GM21723 (cell line): ENCODE measurements at regions not wholly inside any gene's neighbourhood (a gene's known extent, or its start where the extent isn't known, plus 50 kb on each side); places are given as distances from the start of the nearest gene placed in this dataset.
"Not testable (repeated sequence)": the region's sequence is repeated elsewhere in the genome, so short reads cannot be mapped to it uniquely, and the experiment has no call there.

Experiments used
- ATAC-seq: cut with Tn5 transposase; IDR thresholded peaks from one replicate; pipeline ENCODE4 v1.9.1; 2021; ENCODE audit warnings: mild to moderate bottlenecking, moderate library complexity; ENCODE audit not compliant: unreplicated experiment

DNA sequence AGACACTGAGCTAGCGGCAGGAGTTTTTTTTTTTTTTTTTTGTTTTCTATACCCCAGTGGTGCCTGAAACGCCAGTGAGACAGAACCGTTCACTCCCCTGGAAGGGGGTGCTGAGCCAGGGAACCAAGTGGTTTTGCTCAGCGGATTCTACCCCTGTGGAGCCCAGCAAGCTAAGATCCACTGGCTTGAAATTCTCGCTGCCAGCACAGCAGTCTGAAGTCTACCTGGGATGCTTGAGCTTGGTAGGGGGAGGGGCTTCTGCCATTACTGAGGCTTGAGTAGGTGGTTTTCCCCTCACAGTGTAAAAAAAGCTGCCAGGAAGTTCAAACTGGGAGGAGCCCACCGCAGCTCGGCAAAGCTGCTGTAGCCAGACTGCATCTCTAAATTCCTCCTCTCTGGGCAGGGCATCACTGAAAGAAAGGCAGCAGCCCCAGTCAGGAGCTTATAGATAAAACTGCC is 173.0 kb downstream of the DMAC1 start:
- ATAC-seq, result not testable (repeated sequence)

DNA sequence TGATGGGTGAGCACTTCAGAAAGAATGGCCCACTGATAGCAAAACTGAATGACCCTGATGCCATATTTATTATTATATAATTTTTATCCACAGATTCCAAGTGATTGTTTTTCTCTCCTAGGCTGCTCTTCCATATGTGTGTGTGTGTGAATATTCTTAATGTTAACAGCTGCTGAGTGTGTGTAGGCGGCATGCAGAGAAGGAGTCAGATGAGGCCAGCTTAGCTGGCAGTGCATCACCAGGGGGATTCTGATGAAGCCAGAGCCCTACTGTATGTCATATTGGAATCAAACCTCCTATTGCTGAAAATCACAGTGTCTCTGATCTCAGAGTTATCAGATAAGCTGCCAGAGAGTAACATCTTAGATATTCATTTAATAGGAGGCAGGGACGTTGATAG is 177.1 kb downstream of the DMAC1 start:
- ATAC-seq, result no peak

- ATAC-seq, result no peak
Measured at GRCh38 chr9:7615344-7615743, 184.2 kb downstream of the DMAC1 start.

GRCh38 chr9:7613931-7614330 is 185.6 kb downstream of the DMAC1 start:
- no peak for ATAC-seq

DNA sequence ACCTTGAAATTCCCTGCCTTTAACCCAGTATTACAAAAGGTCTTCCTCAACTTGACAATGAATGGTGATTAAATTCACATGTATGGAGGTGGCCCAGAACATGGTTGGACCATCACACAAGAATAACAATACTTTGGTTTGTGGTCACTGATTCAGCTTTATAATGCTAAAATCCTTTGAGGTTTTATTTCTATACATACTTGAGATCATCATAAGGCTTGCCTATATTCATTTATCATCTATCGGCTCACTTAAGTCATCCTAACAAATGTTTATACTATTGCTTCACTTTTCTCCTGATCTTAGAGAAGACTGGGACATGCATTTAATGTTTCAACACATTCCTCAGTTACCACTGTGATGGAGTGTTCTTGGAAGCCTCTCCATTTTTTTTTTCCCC is 191.3 kb downstream of the DMAC1 start:
- no peak for ATAC-seq

DNA sequence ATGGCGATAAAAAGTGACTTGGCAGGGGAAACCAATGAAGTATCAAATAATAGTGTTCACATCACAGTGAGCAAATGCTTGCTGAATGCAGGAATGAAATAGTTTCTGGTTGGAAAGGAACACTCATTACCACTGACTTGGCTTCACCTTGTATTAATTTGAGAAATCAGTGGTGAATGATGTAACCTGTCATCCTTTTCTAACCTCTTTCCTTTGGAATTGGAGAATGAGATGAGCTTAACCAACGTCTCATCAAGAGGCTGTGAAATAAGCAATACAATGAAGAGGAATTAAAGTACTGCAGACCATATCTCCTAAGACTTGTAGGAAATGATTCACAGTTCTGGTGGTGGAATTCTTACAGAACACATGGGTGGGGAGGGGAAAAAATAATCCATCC is 192.2 kb downstream of the DMAC1 start:
- no peak for ATAC-seq

DNA sequence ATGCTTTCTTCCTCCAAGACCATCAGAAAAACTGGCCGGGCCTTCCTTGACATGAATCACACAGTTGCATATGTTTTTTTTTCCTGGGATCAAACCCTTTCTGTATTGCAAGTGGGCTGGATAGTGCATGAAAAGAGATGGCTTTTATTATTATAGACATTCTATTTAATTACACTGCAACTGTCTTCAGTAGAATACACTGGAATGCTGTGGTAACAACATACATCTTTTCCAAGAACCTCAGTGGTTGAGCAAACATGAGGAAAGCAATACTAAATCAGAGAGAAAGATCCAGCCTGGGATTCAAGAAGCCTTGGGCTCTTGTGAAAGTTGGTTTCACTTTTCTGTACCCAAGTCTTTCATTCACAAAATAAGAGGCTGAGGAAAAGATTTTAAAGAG is 193.0 kb downstream of the DMAC1 start:
- no peak for ATAC-seq

- ATAC-seq, result no peak
Measured at GRCh38 chr9:7601739-7602138, 197.8 kb downstream of the DMAC1 start.

- ATAC-seq, result no peak
Measured at GRCh38 chr9:7597716-7598115, 201.9 kb downstream of the DMAC1 start.

DNA sequence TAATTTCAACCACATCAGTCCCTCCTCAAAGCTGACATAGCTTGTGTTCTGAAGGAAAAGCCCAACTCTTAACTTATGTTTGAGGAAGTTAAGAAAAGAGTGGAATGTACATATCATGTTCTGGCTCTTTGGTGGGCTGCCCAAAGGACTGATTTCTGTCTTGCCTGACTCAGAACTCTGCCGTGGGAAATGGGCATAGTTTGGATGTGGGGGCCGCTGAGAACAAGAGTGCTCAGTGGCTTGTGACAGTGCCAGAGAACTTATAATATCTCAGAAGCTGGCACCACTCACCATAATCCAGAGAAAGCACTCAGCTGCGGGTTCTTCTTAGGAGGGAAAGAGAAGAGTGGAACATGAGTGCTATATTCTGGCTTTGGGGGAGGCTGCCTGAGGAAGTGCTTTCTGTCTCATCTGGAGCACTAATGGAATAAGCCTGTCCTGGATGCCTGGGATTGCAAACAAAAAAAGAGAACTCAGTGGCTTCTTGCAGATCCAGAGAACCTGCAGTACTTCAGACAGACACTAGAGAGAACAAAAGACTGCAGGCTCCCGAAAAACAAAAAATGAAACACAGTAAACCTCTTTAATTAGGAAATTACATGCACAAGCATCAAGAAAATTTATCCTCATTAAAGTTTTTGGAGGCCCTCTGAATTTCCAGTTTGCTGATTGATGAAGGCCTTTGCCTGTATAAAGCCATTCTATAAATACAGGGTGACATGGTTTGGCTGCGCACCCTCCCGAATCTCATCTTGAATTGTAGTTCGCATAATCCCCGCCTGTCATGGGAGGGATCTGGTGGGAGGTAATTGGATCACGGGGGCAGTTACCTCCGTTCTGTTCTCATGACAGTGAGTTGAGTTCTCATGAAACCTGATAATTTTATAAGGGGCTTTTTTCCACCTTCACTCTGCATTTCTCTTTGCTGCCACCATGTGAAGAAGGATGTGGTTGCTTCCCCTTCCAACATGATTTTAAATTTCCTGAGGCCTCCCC is 207.0 kb downstream of the DMAC1 start:
- no peak for ATAC-seq

DNA sequence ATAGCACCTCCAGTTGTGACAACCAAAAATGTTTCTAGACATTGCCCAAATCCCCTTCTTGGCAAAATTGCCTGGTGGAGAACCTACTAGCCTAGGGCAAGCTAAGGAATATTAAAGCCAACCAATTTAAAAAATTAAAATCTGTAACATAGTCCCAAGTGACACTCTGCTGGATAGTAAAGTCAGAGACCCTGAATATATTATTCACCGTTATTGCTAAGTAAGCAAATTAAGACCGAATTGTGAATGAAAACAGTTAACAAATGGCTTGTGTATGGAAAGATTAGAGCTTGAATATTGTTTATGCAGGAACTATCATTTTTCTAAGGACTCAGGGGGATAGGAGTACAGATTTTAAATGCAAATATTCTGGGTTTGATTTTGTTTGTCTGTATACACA is 208.1 kb downstream of the DMAC1 start:
- ATAC-seq, result no peak

DNA sequence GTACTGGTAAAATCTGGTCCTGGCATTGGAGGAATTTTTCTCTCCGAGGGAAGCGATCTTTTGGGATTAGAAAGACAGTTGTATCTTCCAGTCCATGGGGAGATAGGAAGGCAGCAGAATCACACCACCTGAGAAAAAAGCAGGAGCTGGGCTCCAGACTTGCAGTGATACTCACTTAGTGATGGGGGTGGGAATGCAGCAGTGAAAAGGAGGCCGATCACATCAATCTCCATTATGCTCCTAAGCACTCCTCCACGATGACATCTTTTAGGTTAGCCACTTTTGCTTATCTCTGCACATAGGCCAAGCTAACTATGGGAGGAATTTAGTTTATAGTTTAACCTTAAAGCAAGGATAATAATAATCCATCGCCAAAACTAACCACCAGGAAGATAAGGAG is 219.0 kb downstream of the DMAC1 start:
- ATAC-seq, result no peak

DNA sequence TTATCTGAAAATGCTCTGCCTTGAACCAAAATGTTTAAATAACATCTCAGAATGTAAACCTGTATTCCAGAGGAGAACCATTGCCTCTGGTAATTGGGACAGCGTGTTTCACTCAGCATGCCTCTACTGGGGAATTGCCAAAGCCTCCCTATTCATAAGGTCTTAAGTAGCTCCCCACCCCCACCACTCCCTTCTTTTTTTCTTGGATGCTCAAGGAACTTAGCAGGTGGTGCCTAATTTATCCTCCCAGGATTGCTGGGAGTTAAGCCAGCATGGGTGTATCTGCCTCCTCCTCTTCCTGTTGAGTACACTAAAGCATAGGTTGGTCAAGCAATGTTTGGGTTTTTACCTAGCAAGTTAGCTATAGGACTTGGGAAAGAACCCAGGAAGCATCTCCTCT is 220.2 kb downstream of the DMAC1 start:
- no peak for ATAC-seq

DNA sequence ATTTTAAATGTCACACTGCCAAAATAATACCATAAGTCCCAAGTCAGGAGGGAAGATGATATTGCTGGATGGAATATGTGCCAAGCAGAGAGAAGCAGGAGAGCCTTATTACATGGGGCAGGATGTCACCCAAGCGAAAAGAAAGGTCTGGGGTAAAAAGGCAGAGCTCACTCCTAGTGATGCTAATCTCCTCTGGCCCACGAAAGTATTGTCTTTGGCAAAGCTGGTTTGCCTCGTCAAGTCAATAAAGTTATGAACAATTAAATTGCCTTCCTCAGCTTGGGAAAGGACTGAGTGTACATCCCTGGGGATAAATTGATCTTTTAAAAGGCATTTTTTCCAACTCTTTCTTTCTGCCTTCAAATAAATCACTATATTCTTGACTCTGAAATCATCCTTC is 220.6 kb downstream of the DMAC1 start:
- no peak for ATAC-seq

- peak; percentile 92 for ATAC-seq
Measured at GRCh38 chr9:7570107-7570720, 229.4 kb downstream of the DMAC1 start.

- ATAC-seq, result no peak
Measured at GRCh38 chr9:7567687-7568086, 231.9 kb downstream of the DMAC1 start.

- no peak for ATAC-seq
Measured at GRCh38 chr9:7561527-7562080, 238.0 kb downstream of the DMAC1 start.

GRCh38 chr9:7560669-7561305 is 238.8 kb downstream of the DMAC1 start:
- ATAC-seq, result no peak

- ATAC-seq, result no peak
Measured at GRCh38 chr9:7554699-7555098, 244.9 kb downstream of the DMAC1 start.

DNA sequence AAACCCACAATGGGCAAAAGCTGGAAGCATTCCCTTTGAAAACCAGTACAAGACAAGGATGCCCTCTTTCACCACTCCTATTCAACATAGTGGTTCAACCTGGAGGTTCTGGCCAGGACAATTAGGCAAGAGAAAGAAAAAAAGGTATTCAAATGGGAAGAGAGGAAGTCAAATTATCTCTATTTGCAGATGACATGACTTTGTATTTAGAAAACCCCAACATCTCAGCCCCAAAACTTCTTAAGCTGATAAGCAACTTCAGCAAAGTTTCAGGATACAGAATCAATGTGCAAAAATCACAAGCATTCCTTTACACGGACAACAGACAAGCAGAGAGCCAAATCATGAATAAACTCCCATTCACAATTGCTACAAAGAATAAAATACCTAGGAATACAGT is 246.9 kb downstream of the DMAC1 start:
- not testable (repeated sequence) for ATAC-seq

DNA sequence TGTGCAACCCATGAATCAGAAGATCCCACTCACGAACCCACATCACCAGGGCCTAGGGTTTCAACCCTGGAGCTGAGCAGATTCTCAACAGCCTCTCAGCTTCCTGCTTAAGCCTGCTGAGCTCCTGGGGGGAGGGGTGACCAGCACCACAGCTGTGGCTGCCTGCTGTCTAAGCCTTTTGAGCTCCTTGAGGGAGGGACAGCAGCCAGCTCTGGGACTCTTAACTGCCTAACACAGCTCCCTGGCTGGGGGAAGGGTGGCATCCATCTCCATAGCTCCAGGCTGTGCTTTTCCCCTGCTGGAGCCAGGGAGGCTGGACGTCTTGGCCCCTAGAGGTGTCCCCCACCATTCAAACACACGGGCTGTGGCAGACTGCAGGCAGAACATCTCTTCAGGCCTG is 250.3 kb downstream of the DMAC1 start:
- ATAC-seq, result no peak
